PFSK-1 (cell line): ENCODE measurements at regions not wholly inside any gene's neighbourhood (a gene's known extent, or its start where the extent isn't known, plus 50 kb on each side); places are given as distances from the start of the nearest gene placed in this dataset.

ENCODE experiments used
- FOXP2 ChIP-seq: optimal IDR thresholded peaks from 2 replicates; pipeline ENCODE3; 2011; ENCODE audit warnings: borderline replicate concordance, control low read depth, inconsistent platforms; ENCODE audit not compliant: insufficient read depth; ENCODE audit errors: extremely low read length, extremely low read depth
- POLR2AphosphoS5 ChIP-seq: IDR thresholded peaks from 2 replicates; pipeline ENCODE4 v1.6.1; 2012; ENCODE audit warnings: low read depth, mild to moderate bottlenecking, control low read depth, low read length, moderate library complexity
- REST ChIP-seq, 2 experiments: IDR thresholded peaks; 2 replicates each; pipeline versions ENCODE4 v1.6.1 to v1.8.0; 2011 to 2012; ENCODE audit warnings: low read depth in 2 of 2, low read length in 2 of 2, control low read depth in 1 of 2, inconsistent platforms in 1 of 2, mild to moderate bottlenecking in 1 of 2, moderate library complexity in 1 of 2; ENCODE audit not compliant: insufficient read depth in 1 of 2
- SIN3A ChIP-seq: IDR thresholded peaks from 2 replicates; pipeline ENCODE4 v1.6.1; 2012; ENCODE audit warnings: mild to moderate bottlenecking, low read length, moderate library complexity, borderline replicate concordance; ENCODE audit not compliant: insufficient read depth
- TAF1 ChIP-seq: IDR thresholded peaks from 2 replicates; pipeline ENCODE4 v1.6.1; 2012; ENCODE audit warnings: low read length, control low read depth, borderline replicate concordance; ENCODE audit not compliant: insufficient read depth

- TF ChIP-seq REST (IDR thresholded peaks at IDR 0.05; ENCODE audit: insufficient read depth in 1 of 2, low read depth in 2 of 2, low read length in 2 of 2) (no peak), TAF1 (no peak), POLR2AphosphoS5 (no peak), SIN3A (no peak), FOXP2 (no peak)
Measured at GRCh38 chr5:12623408-12623807, 719.2 kb upstream of the CTNND2 start.
